ENCODE measurements at regions not wholly inside any gene's neighbourhood (a gene's known extent, or its start where the extent isn't known, plus 50 kb on each side); places are given as distances from the start of the nearest gene placed in this dataset.

DNA sequence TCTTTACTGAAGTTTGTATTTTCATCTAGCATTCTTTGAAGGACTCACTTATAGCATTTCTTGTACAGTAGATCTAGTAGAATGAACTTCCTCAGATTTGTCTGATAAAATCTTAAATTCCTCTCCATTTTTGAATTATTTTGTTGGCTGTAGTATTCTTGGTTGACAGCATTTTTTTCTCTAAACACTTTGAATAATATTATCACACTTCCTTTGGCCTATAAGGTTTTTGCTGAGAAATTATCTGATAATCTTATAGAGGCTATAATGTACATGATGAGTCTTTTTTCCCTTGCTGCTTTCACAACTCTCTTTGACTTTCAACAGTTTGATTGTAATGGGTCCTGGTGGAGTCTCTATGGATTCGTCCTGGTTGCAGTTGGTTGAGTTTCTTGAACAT lies 169.5 kb downstream of the NOL4 start:
- TF ChIP-seq EZH2 (IDR thresholded peaks at IDR 0.05; ENCODE audit: borderline replicate concordance) (no peak), CTCF (IDR thresholded peaks at IDR 0.05; ENCODE audit: poor library complexity) (no peak), EZH2phosphoT487 (IDR thresholded peaks at IDR 0.05; ENCODE audit: low read depth, severe bottlenecking, unreplicated experiment) (no peak)

All from hepatocyte (in vitro differentiated cells).